ENCODE measurements at regions not wholly inside any gene's neighbourhood (a gene's known extent, or its start where the extent isn't known, plus 50 kb on each side); places are given as distances from the start of the nearest gene placed in this dataset.

DNA sequence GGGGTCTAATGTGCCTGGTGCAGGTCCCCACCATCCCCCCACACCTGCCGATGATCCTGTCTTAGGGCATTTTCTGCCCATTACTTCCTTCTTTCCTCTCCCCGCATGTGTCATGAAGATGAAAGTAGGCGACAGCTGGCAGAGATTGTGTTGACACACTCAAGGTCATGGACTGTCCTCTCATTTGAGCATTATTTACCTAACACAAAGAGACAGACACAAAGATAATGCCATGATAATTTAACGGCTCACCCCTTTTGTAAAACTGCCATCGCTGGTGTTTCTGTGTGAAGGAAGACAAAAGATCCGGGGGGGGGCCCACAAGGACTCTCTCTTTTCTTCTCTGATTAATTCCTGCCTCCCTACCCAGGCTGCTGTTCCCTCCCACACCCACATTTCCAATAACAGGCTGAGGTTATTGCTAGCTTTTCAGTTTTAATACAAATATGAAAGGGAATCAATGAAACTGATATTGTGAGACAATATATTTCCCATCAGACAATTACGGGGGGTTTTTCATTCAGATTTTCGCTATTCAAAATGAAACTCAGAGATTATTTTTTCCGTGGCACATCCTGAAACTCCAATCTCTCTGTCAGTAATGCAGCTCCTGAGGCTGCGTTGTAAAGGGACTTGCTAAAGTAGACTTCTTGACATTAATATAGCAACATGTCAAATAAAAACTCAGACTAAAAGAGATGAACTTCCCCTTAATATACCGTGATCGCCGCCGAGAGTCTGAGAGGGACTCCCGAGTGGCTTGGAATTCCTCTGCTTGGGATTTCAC lies 561.1 kb downstream of the NPHP4 start:
- no peaks in the 10 kb centered on the region for H3K9me3 Mint-ChIP-seq
- H3K9ac ChIP-seq: no peak overlapping the region
- no peaks in the 10 kb centered on the region for H3K36me3 ChIP-seq
- no peak for DNase-seq (ENCODE audit: low spot score)
- no peak overlapping the region for H3K4me3 Mint-ChIP-seq
- no peaks in the 10 kb centered on the region for H3K9me3 ChIP-seq (ENCODE audit: low read depth)
- peaks cover 4% of the 10 kb centered on the region for H3K4me1 ChIP-seq
- peaks cover 20% of the 10 kb centered on the region for H3K4me1 Mint-ChIP-seq
- H3K79me2 ChIP-seq (ENCODE audit: low read depth): no peaks in the 10 kb centered on the region
- H3K27ac ChIP-seq: no peak overlapping the region
- TF ChIP-seq EZH2 (IDR thresholded peaks at IDR 0.05) (no peak), EZH2phosphoT487 (IDR thresholded peaks at IDR 0.05) (no peak)
- TF ChIP-seq, protein P1, sequence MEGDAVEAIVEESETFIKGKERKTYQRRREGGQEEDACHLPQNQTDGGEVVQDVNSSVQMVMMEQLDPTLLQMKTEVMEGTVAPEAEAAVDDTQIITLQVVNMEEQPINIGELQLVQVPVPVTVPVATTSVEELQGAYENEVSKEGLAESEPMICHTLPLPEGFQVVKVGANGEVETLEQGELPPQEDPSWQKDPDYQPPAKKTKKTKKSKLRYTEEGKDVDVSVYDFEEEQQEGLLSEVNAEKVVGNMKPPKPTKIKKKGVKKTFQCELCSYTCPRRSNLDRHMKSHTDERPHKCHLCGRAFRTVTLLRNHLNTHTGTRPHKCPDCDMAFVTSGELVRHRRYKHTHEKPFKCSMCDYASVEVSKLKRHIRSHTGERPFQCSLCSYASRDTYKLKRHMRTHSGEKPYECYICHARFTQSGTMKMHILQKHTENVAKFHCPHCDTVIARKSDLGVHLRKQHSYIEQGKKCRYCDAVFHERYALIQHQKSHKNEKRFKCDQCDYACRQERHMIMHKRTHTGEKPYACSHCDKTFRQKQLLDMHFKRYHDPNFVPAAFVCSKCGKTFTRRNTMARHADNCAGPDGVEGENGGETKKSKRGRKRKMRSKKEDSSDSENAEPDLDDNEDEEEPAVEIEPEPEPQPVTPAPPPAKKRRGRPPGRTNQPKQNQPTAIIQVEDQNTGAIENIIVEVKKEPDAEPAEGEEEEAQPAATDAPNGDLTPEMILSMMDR (IDR thresholded peaks at IDR 0.05): no peak
- H3K4me2 ChIP-seq: no peak overlapping the region
- no peak overlapping the region for H3K4me3 ChIP-seq
- no peak overlapping the region for H3K27ac Mint-ChIP-seq
- H3K36me3 Mint-ChIP-seq: no peaks in the 10 kb centered on the region
- no peak overlapping the region for H2AFZ ChIP-seq (replicated peaks)
- no peaks in the 10 kb centered on the region for H4K20me1 ChIP-seq (ENCODE audit: low read depth)
- no peaks in the 10 kb centered on the region for H3F3A ChIP-seq (ENCODE audit: low read depth)
- H3K27me3 Mint-ChIP-seq (ENCODE audit: insufficient read depth, low read depth): peaks cover 13% of the 10 kb centered on the region
- H3K27me3 ChIP-seq: peaks cover 6% of the 10 kb centered on the region

DNA sequence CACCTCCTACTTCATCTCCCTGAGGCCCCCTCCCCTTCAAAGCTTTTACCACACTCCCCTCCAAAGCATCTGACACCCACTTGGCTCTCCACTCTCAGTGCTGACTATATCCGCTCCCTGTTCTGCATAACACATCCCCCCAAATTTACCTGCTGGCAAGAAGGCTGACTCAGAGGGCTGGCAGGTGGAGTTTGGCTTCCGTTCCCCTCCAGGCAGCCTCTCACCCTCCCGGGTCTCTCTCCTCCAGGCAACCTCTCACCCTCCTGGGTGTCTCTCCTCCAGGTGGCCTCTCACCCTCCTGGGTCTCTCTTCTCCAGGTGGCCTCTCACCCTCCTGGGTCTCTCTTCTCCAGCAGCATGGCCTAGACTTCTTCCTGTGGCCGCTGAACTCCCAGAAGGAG lies 562.1 kb downstream of the NPHP4 start:
- Mint-ChIP-seq H3K4me1 (peaks cover 26% of the 10 kb centered on the region), H3K27me3 (ENCODE audit: insufficient read depth, low read depth) (peaks cover 13% of the 10 kb centered on the region)

DNA sequence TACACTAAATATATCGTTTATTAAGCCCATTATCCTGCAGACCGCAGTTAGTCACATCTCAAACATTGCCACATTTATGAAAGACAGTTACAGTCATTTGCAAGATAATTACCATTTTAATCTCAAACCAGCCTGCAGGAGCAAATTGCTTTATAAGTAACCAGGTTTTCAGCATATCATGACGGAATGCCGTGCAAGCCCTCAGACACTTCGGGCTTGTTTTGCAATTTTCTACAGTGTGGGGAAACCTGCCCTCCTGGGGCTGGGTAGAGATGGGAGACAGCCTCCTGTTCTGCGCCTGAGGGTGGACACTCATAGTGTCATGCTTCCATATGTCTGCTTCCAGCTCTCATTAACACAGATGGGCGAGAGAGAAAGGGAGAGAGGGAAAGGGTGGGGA lies 563.9 kb downstream of the NPHP4 start:
- H3K9ac ChIP-seq: no peak overlapping the region
- H3K27ac Mint-ChIP-seq: no peak overlapping the region
- H3K4me2 ChIP-seq: no peak overlapping the region
- no peak overlapping the region for H3K4me3 Mint-ChIP-seq
- H3K4me1 ChIP-seq: peaks cover 23% of the 10 kb centered on the region
- peaks cover 18% of the 10 kb centered on the region for H3K27me3 Mint-ChIP-seq (ENCODE audit: insufficient read depth, low read depth)
- H3K4me3 ChIP-seq: no peak overlapping the region
- H3K4me1 Mint-ChIP-seq: peaks cover 40% of the 10 kb centered on the region
- no peak overlapping the region for H3K27ac ChIP-seq
- no peaks in the 10 kb centered on the region for H3K36me3 ChIP-seq
- H3K9me3 Mint-ChIP-seq: no peaks in the 10 kb centered on the region
- H3K36me3 Mint-ChIP-seq: no peaks in the 10 kb centered on the region
- H3K9me3 ChIP-seq (ENCODE audit: low read depth): no peaks in the 10 kb centered on the region
- DNase-seq (ENCODE audit: low spot score): no peak
- no peak overlapping the region for H2AFZ ChIP-seq (replicated peaks)
- peaks cover 4% of the 10 kb centered on the region for H3K27me3 ChIP-seq
- no peaks in the 10 kb centered on the region for H4K20me1 ChIP-seq (ENCODE audit: low read depth)
- no peaks in the 10 kb centered on the region for H3K79me2 ChIP-seq (ENCODE audit: low read depth)
- TF ChIP-seq, protein P1 (IDR thresholded peaks at IDR 0.05): no peak
- no peak for TF ChIP-seq EZH2phosphoT487 (IDR thresholded peaks at IDR 0.05)
- no peak for TF ChIP-seq EZH2 (IDR thresholded peaks at IDR 0.05)
- H3F3A ChIP-seq (ENCODE audit: low read depth): peaks cover 11% of the 10 kb centered on the region

More for the DNA sequence above, 562.1 kb downstream of the NPHP4 start:
- Mint-ChIP-seq H3K4me3 (no peak overlapping the region), H3K9me3 (no peaks in the 10 kb centered on the region), H3K27ac (no peak overlapping the region), H3K36me3 (no peaks in the 10 kb centered on the region)
- H3K9me3 ChIP-seq (ENCODE audit: low read depth): no peaks in the 10 kb centered on the region
- peaks cover 14% of the 10 kb centered on the region for H3K4me1 ChIP-seq
- no peaks in the 10 kb centered on the region for H3K36me3 ChIP-seq
- no peak for TF ChIP-seq EZH2phosphoT487 (IDR thresholded peaks at IDR 0.05)
- TF ChIP-seq, protein P1 (IDR thresholded peaks at IDR 0.05): no peak
- no peak for TF ChIP-seq EZH2 (IDR thresholded peaks at IDR 0.05)
- no peaks in the 10 kb centered on the region for H3K79me2 ChIP-seq (ENCODE audit: low read depth)
- no peak for DNase-seq (ENCODE audit: low spot score)
- H3K4me3 ChIP-seq: no peak overlapping the region
- peaks cover 6% of the 10 kb centered on the region for H3K27me3 ChIP-seq
- no peaks in the 10 kb centered on the region for H4K20me1 ChIP-seq (ENCODE audit: low read depth)
- H3F3A ChIP-seq (ENCODE audit: low read depth): peaks cover 8% of the 10 kb centered on the region
- H2AFZ ChIP-seq (replicated peaks): no peak overlapping the region
- H3K9ac ChIP-seq: no peak overlapping the region
- H3K4me2 ChIP-seq: no peak overlapping the region
- no peak overlapping the region for H3K27ac ChIP-seq

All from neural progenitor cell (in vitro differentiated cells).